ENCODE measurements at regions not wholly inside any gene's neighbourhood (a gene's known extent, or its start where the extent isn't known, plus 50 kb on each side); places are given as distances from the start of the nearest gene placed in this dataset.
"Not testable (repeated sequence)": the region's sequence is repeated elsewhere in the genome, so short reads cannot be mapped to it uniquely, and the experiment has no call there.

DNA sequence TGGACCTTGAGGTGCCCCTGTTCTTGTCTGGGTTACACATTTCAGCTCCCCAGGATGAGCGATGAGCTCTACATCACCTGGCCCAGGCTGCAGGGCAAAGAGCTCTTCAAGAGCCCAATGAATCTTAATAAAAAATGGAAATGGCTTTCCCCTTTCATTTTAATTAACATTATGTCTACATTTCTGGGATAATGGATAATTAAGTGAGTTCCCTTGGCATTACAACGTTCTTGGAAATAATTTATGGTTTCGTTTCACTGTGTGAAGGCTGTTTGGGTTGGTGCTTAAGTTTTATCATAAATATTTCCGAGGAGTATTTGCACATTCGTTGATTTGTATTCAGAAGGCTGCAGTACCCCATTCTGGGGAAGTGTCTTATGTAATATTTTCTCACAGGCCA is 678.3 kb upstream of the EEF2KMT start:
- DNase-seq: no peak

- no peak for DNase-seq
Observed at GRCh38 chr16:5770118-5770517, 672.5 kb upstream of the EEF2KMT start.

- DNase-seq: no peak
Observed at GRCh38 chr16:5769513-5769912, 671.9 kb upstream of the EEF2KMT start.

DNA sequence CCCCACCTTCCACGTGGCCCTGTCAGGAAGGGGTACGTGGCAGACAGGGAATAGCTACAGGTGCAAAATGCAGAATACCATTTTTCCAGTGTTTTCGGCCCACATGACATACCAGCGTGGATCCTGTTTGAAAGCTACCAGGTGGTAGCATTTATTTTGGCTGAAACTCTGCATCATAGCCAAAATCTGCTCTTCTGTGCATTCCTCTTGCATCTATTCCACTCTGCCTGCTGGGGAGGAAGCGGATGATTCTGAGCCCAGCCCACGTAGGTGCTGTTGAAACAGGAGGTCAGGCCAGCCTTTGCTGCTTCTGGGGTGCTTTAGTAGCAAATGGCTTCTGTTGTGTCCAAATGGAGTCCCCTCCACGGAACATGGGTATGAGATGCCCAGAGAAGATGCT is 670.9 kb upstream of the EEF2KMT start:
- no peak for DNase-seq

GRCh38 chr16:5763176-5763575 is 665.6 kb upstream of the EEF2KMT start:
- DNase-seq: no peak

- DNase-seq: no peak
Observed at GRCh38 chr16:5762362-5762761, 664.8 kb upstream of the EEF2KMT start.

DNA sequence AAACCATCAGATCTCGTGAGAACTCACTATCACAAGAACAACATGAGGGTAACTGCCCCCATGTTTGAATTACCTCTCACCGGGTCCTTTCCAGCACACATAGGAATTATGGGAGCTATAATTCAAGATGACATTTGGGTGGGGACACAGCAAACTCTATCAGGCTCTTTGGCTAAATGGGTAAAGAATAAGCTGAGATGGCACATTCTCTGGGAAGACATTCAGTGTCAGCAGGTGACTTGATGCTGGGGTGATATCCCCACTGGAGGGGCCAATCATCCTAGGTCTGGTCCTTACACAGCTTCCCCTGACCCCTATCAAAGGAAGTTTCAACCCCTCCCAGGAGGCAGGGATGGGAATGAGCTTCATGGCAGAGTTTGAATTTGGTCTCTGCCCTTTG is 664.0 kb upstream of the EEF2KMT start:
- DNase-seq: no peak

GRCh38 chr16:5758281-5758680 is 660.7 kb upstream of the EEF2KMT start:
- no peak for DNase-seq

DNA sequence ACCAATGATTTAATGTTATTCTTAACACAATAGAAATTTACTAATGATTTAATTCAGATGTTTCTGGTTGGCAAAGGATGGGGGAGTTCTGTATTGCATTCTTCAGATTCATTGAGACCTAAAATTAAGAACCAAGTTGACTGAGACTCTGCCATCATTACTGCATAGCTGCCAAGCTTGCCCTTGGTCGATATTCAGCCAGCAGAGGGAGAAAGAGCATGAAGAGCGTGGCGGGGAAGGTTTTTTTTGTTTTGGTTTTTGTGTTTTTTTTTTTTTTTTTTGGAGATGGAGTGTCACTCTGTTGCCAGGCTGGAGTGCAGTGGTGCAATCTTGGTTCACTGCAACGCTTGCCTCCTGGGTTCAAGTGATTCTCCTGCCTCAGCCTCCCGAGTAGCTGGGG is 659.4 kb upstream of the EEF2KMT start:
- DNase-seq: no peak

DNA sequence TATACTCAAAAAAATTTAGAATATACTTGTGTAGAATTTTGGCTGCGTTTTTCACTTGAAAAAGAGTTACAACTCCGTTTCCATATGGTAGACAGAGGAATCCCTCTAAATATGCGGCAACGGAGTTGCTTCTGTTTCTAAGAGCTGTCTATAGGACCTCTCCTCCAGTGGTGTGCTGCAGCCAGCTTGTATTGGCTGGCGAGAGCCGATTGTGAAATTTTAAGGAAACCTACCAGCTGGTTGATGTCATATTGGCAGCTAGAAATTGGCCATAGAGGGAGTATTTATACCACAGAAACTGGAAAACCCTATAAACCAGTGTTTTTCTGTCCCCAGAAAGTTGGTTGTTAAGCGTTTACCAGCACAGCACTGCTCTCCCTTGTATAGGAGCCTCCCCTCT is 655.8 kb upstream of the EEF2KMT start:
- no peak for DNase-seq

DNA sequence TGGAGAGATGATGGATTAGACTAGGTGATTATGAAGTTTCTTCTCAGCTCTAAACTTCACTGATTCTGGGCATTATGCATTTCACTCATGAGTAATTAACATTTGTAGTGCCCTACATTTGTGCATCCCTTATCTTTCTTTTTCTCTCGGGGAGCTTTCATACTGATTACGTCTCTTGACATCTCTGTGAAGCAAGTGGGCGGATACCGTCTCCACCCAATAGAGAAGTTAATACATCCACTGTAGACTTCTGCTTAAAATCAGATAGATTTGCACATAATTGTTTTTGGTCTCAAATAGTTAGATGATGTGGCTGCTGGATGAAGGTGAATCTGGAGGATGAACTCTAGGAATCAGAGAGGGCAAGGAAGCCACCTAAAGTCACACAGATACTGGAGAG is 653.6 kb upstream of the EEF2KMT start:
- DNase-seq: no peak

GRCh38 chr16:5750439-5750838 is 652.8 kb upstream of the EEF2KMT start:
- DNase-seq: not testable (repeated sequence)

DNA sequence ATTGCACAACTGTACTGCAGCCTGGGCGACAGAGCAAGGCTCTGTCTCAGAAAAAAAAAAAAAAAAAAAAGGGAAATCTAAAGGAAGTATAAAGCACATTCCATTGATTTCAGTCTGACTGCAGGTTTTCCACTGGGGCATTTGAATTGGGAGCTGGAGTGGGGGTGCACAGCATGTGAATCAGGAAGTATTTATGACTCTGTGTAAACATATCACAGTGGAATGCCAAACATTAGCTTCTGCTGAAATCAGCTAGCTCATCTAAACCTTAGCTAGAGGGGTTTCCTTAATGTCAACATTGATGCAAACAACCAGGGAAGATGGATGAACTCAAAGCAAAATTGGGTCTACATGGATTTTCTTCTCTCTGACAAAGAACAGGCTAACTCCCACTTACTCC is 641.0 kb upstream of the EEF2KMT start:
- no peak for DNase-seq

GRCh38 chr16:5736209-5736930 is 638.8 kb upstream of the EEF2KMT start:
- DNase-seq: no peak

GRCh38 chr16:5735444-5735843 is 637.8 kb upstream of the EEF2KMT start:
- DNase-seq: no peak

GRCh38 chr16:5730783-5731182 is 633.2 kb upstream of the EEF2KMT start:
- no peak for DNase-seq

- DNase-seq: no peak
Observed at GRCh38 chr16:5722116-5722619, 624.6 kb upstream of the EEF2KMT start.

GRCh38 chr16:5715155-5715554 is 617.6 kb upstream of the EEF2KMT start:
- DNase-seq: no peak

DNA sequence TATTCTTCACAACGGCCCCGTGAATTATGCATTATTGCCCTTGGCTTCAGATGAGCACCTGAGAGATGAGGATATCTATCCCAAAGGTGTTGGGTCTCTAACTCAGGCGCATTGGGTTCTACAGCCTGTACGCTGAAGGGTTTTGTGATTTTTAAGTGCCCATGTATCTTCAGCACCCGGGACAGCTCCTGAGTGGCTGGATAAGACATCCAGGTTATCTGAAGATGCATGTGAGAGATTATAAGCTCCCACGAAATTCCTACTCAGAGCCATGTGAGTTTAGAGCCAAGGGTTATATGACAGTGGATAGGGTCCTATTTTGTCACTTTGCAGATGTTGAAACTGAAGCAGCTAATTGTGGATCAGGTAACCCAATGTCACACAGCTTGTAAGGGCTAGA is 612.3 kb upstream of the EEF2KMT start:
- DNase-seq: no peak

DNA sequence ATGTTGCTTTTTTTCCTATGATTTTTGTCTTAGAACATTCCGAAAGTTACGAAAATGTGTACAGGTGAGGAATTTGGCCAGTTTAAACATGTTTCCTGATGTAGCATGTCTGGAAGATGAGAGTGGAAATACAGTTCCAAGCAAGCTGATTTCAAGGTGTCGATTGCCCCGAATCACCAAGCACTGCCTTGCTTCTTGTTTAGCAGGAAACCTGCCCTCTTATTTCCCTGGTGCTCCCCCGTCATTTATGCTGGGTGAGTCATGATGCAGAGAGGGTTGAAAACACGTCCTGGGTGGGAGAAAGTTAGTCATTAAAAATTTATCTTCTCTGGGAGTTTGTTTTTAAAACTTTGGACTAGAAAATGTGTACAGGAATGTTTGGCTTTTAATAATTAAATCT is 608.6 kb upstream of the EEF2KMT start:
- DNase-seq: no peak

DNA sequence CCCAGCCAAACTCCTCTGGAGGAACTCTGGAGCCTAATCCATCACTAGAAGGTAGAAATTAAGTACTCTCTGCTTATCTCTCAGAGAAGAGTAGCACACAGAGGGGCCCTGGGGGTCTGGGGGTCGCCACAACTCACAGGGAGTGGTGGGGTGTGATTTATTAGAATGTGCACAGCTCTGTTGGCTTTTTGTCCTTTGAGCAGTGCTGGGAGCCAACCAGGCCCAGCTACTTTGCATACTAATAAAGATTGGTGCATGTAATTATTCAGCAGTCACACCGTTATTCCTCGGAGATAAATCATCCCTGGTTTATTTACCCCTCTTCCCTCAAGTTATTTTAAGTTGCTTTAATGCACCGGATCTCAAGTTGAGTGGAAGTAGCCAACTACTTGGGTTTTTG is 606.7 kb upstream of the EEF2KMT start:
- DNase-seq: no peak

GRCh38 chr16:5693426-5693825 is 595.8 kb upstream of the EEF2KMT start:
- no peak for DNase-seq

DNA sequence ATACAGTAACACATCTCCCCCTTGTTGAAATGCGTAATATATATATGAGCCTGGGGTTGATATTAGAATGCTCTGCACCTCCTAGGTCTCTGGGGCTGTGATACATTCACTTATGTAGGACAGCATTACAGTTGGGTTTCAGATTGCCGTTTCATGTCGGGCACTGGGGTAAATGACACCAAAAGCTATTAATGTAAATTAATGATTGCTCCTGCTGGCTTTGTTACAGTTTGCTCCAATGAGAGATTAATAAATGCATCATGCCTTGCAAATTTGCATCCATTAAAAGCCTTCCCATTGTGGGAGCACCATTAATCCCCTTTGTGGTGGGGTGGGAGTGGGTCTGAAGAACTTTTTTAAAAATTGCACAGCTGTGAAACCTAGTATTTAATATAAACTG is 584.4 kb upstream of the EEF2KMT start:
- no peak for DNase-seq

- DNase-seq: no peak
Observed at GRCh38 chr16:5678371-5678770, 580.8 kb upstream of the EEF2KMT start.

DNA sequence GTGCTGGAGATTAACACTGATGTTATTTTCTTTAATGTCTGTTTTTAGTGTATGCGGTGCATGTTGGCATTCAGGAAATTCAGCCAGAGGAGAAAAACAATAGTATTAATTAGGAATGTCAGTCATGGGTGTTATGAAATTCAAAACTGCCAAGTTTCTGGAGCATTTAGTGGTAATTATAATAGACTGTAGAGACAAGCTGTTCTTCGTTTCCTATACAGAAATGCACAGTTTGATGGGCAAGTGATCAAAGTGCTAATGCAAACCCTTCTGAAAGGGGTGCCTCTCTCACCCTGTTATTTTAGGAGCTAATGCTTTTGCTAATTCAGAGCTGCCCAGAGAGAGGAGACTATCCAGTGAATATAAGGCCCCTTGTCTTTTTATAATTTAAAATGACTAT is 573.8 kb upstream of the EEF2KMT start:
- no peak for DNase-seq
